ENCODE measurements at regions not wholly inside any gene's neighbourhood (a gene's known extent, or its start where the extent isn't known, plus 50 kb on each side); places are given as distances from the start of the nearest gene placed in this dataset.
A peak's percentile ranks its signal among the peaks of the same experiment; 100 is the strongest.

- Histone ChIP-seq H3K9me3 (no peaks in the 10 kb centered on the region), H3K36me3 (no peaks in the 10 kb centered on the region), H3K27ac (no peak overlapping the region), H3K4me3 (no peak overlapping the region), H3K27me3 (ENCODE audit: low read depth) (no peaks in the 10 kb centered on the region), H3K4me1 (no peaks in the 10 kb centered on the region)
- intact Hi-C loops (cut with DNase I), result no loop called here
- TF ChIP-seq CTCF (IDR thresholded peaks at IDR 0.05), result peak; percentile 90
- peak; percentile 43 for DNase-seq
- ATAC-seq, result peak in 1 of 2 donors; percentile 75
Observed at GRCh38 chr5:100430268-100431195, 104.6 kb upstream of the FAM174A start.

GRCh38 chr5:100424787-100425186 is 110.4 kb upstream of the FAM174A start:
- intact Hi-C loops (cut with DNase I), result no loop called here
- H3K4me3 ChIP-seq, result no peak overlapping the region

GRCh38 chr5:100424017-100424416 is 111.2 kb upstream of the FAM174A start:
- intact Hi-C loops (cut with DNase I), result no loop called here
- ATAC-seq (no peak), DNase-seq (no peak)
- no peak overlapping the region for H3K4me3 ChIP-seq
- peaks cover 11% of the 10 kb centered on the region for H3K9me3 ChIP-seq
- H3K4me1 ChIP-seq, result no peaks in the 10 kb centered on the region
- H3K27me3 ChIP-seq (ENCODE audit: low read depth), result no peaks in the 10 kb centered on the region
- no peaks in the 10 kb centered on the region for H3K36me3 ChIP-seq
- TF ChIP-seq CTCF (IDR thresholded peaks at IDR 0.05), result no peak
- no peak overlapping the region for H3K27ac ChIP-seq

More at GRCh38 chr5:100424787-100425186, 110.4 kb upstream of the FAM174A start:
- no peaks in the 10 kb centered on the region for H3K4me1 ChIP-seq
- no peaks in the 10 kb centered on the region for H3K27me3 ChIP-seq (ENCODE audit: low read depth)
- no peak for TF ChIP-seq CTCF (IDR thresholded peaks at IDR 0.05)
- no peak for DNase-seq
- ATAC-seq, result no peak
- H3K27ac ChIP-seq, result no peak overlapping the region
- H3K36me3 ChIP-seq, result no peaks in the 10 kb centered on the region
- peaks cover 11% of the 10 kb centered on the region for H3K9me3 ChIP-seq

GRCh38 chr5:100423330-100423729 is 111.8 kb upstream of the FAM174A start:
- H3K36me3 ChIP-seq, result no peaks in the 10 kb centered on the region
- H3K27ac ChIP-seq, result no peak overlapping the region
- ATAC-seq, result no peak
- no peak for TF ChIP-seq CTCF (IDR thresholded peaks at IDR 0.05)
- H3K27me3 ChIP-seq (ENCODE audit: low read depth), result no peaks in the 10 kb centered on the region
- H3K4me1 ChIP-seq, result no peaks in the 10 kb centered on the region
- intact Hi-C loops (cut with DNase I), result no loop called here
- DNase-seq, result no peak
- H3K4me3 ChIP-seq, result no peak overlapping the region
- peaks cover 11% of the 10 kb centered on the region for H3K9me3 ChIP-seq

GRCh38 chr5:100421360-100421759 is 113.8 kb upstream of the FAM174A start:
- Histone ChIP-seq H3K27me3 (ENCODE audit: low read depth) (no peaks in the 10 kb centered on the region), H3K36me3 (no peaks in the 10 kb centered on the region), H3K9me3 (peaks cover 11% of the 10 kb centered on the region), H3K4me1 (no peaks in the 10 kb centered on the region), H3K27ac (no peak overlapping the region), H3K4me3 (no peak overlapping the region)
- no peak for TF ChIP-seq CTCF (IDR thresholded peaks at IDR 0.05)
- ATAC-seq (no peak), DNase-seq (no peak)
- intact Hi-C loops (cut with DNase I), result no loop called here
